Anterior cingulate cortex (tissue), 58 donors: ENCODE measurements at regions not wholly inside any gene's neighbourhood (a gene's known extent, or its start where the extent isn't known, plus 50 kb on each side); places are given as distances from the start of the nearest gene placed in this dataset.
"Not testable (repeated sequence)": the region's sequence is repeated elsewhere in the genome, so short reads cannot be mapped to it uniquely, and the experiment has no call there.

Experiments
- DNase-seq, 58 donors: peaks; one replicate each; lab custom pipeline; 2025; lab: John Stamatoyannopoulos, UW

GRCh38 chr1:170436928-170437327 is 95.0 kb upstream of the GORAB start:
- no peak for DNase-seq

GRCh38 chr1:170445096-170445495 is 86.9 kb upstream of the GORAB start:
- no peak for DNase-seq

- no peak for DNase-seq
Observed at GRCh38 chr1:170448661-170449158, 83.3 kb upstream of the GORAB start.

GRCh38 chr1:170457325-170458050 is 74.5 kb upstream of the GORAB start:
- not testable (repeated sequence) for DNase-seq

DNA sequence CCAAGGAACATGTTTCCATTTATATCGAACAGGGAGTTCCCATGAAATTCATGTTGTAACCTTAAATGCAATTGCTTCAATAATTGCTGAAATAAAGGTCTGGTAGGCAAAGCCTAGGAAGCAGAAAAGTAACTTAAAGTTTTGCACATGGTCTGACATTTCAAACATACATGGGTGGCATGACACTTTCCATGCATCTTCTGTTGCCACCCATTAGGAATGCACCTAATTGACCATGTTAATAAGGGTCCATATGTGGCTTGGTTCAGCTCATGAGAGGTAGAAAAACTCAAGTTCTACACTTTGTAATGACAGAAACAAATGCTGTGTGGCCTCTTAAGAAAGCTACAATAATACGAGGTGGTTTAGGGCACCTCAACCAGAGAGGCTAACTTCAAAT is 72.0 kb upstream of the GORAB start:
- no peak for DNase-seq

- DNase-seq = no peak
Observed at GRCh38 chr1:170460414-170461155, 71.4 kb upstream of the GORAB start.

GRCh38 chr1:170461291-170461747 is 70.6 kb upstream of the GORAB start:
- DNase-seq = no peak

- DNase-seq = no peak
Observed at GRCh38 chr1:170461762-170462384, 70.1 kb upstream of the GORAB start.

DNA sequence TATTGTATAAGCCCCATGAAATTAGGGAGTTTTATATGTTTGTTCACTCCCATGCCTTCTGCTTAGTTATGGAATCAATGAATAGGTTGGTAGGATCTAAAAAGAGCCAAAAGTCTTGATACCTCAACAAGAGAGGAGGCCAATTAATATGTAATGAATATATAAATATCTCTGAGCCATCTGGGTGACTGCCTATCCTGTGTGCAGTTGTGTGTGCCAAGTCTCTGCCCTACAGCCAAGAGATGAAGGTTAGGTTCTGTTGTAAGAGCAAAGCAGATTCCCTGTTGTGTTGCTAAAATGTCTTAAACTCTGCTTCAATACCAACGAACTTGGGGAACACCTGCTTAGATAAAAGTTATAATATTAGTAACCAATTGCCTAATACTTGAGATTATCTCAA is 61.8 kb upstream of the GORAB start:
- DNase-seq = no peak

DNA sequence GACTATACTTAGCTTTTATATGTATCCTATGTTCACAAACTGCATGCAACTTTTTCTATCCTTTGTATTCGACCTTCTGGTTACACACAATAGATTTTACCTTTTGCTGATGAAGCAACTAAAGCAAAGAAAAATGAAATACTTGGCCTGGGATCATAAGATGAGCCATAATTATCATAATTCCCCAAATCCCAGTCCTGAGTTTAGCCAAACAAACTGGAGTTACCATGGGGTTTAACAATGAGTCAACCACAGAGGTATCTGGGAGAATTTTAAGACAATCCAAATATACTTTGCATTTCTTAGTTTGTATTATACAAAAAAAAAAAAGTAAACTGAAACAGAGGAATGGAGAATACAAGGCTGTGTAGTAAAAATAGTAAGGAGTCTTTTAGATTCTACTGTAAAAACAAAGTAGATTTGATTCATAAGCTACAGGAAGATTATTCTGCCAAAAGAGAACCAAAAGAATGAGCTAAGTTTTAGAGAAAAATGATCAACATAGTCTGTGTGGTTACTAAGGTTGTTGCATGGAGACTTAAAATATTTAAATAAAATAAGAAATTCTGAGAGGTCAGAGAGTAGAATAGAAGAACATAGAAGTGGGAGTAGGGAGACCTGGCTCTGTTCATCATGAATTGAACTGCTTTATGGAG is 60.4 kb upstream of the GORAB start:
- no peak for DNase-seq

DNA sequence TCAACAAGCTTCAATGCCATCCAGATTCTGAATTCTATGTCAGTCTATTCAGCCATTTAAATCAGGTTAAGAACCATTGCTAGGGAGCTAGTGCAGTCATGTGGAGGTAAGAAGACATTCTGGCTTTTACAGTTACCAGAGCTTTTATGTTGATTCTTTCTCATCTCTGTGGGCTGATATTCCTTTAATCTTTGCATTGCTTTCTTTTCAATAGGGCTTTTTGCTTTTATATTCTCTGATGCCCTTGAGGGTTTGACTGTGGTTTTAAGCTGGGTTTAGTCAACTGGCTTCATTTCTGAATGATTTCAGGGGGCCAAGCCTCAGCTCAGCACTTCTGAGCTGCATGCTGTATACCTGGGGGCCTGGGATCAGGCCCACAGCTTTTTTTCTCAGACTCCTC is 51.0 kb upstream of the GORAB start:
- DNase-seq = no peak
